Neutrophil (primary cell): ENCODE measurements at regions not wholly inside any gene's neighbourhood (a gene's known extent, or its start where the extent isn't known, plus 50 kb on each side); places are given as distances from the start of the nearest gene placed in this dataset.

Experiments used
- H3K27ac ChIP-seq: fragments of 200-600 bp; sonication (generic); 2 replicates; pipeline ENCODE4 v1.5.1; 2016; ENCODE audit warnings: mild to moderate bottlenecking, moderate library complexity
- H3K27me3 ChIP-seq: fragments of 200-600 bp; sonication (generic); 2 replicates; pipeline ENCODE4 v1.6.0; 2016; ENCODE audit warnings: mild to moderate bottlenecking
- H3K36me3 ChIP-seq: fragments of 200-600 bp; sonication (generic); 2 replicates; pipeline ENCODE4 v1.5.1; 2017
- H3K4me1 ChIP-seq, 2 experiments: fragments of 200-600 bp in 1 of 2; sonication (generic) in 1 of 2; 1 replicate in 1 of 2; 2 replicates in 1 of 2; pipeline versions ENCODE4 v1.5.1 to v1.6.1; 2013 to 2016; ENCODE audit warnings: low read depth in 1 of 2, low read length in 1 of 2, mild to moderate bottlenecking in 1 of 2, moderate library complexity in 1 of 2; ENCODE audit not compliant: control insufficient read depth in 1 of 2, insufficient read depth in 1 of 2
- H3K4me3 ChIP-seq, 2 experiments: fragments of 200-600 bp in 1 of 2; sonication (generic) in 1 of 2; 1 replicate in 1 of 2; 2 replicates in 1 of 2; pipeline ENCODE4 v1.5.1; 2013 to 2016; ENCODE audit warnings: low read depth in 1 of 2, low read length in 1 of 2, mild to moderate bottlenecking in 1 of 2, moderate library complexity in 1 of 2
- H3K9me3 ChIP-seq: fragments of 200-600 bp; sonication (generic); 2 replicates; pipeline ENCODE4 v1.5.1; 2016
- TF ChIP-seq, protein P1 (sequence below): fragments of 200-600 bp; sonication (generic); IDR thresholded peaks from 2 replicates; pipeline ENCODE4 v1.5.1; 2016; ENCODE audit warnings: antibody characterized with exemption

DNA sequence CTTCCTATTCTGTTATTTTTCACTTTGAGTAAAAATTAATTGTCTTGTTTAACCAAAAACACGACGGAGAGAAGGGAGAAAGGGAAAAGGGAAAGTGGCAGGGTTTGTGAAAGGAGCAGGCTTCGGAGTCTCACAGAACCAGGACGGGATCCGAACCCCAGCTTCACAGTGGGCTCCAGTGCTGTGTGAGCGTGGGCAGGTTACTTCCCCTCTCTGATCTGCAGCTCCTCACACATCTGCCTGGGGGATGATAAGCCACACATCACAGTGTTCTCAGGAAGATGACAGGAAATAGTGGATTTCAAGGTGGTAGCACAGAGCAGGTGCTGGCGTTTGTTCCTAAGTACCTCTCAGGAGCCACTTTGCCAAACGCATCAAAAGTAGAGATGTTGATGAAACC lies 94.2 kb upstream of the GPR26 start:
- Histone ChIP-seq H3K9me3 (no peaks in the 10 kb centered on the region), H3K4me3 (no peak overlapping the region), H3K36me3 (no peaks in the 10 kb centered on the region), H3K27me3 (peaks cover 57% of the 10 kb centered on the region), H3K27ac (no peak overlapping the region), H3K4me1 (no peaks in the 10 kb centered on the region)
- TF ChIP-seq, protein P1, sequence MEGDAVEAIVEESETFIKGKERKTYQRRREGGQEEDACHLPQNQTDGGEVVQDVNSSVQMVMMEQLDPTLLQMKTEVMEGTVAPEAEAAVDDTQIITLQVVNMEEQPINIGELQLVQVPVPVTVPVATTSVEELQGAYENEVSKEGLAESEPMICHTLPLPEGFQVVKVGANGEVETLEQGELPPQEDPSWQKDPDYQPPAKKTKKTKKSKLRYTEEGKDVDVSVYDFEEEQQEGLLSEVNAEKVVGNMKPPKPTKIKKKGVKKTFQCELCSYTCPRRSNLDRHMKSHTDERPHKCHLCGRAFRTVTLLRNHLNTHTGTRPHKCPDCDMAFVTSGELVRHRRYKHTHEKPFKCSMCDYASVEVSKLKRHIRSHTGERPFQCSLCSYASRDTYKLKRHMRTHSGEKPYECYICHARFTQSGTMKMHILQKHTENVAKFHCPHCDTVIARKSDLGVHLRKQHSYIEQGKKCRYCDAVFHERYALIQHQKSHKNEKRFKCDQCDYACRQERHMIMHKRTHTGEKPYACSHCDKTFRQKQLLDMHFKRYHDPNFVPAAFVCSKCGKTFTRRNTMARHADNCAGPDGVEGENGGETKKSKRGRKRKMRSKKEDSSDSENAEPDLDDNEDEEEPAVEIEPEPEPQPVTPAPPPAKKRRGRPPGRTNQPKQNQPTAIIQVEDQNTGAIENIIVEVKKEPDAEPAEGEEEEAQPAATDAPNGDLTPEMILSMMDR = no peak

DNA sequence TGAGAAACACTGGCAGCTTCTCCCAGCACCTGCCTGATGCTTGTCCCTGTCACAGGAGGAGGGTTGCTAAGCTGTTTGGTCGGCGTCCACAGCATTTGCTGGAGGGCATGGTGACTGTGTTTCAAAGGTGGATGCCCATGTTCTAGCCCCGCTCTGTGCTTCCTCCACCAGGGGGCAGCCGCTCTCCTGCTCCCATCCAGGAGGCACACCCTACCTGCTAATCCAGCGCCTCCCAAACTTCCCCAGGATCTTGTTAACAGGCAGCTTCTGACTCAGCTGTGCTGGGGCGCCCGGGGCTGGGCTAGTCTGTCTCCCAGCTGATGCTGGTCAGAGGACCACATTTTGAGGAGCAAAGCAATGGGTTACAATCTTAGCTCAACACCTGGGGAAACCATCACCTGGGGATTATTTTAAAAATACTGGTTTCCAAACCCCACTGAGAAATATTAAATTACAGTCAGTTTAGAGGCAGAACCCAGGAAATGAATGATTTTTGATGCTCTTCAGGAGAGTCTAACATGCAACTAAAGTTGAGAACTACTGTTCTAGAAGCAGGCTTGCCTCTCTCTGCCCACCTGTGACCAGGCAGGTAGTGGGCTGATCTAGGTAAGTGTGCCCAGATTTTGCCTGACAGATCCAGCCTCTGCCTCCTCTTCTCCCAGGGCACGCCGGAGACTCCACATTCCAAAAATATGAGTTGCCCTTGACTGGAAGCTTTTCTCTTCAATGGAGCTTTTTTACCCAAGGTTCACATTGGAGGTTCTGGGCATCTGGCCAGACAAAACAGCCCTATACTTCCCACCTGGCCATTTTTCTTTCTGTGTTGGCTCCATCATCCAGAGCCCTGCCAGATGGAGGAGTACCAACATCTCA lies 92.7 kb upstream of the GPR26 start:
- Histone ChIP-seq H3K27me3 (peaks cover 58% of the 10 kb centered on the region), H3K4me3 (no peak overlapping the region), H3K9me3 (no peaks in the 10 kb centered on the region), H3K36me3 (no peaks in the 10 kb centered on the region), H3K4me1 (no peaks in the 10 kb centered on the region), H3K27ac (no peak overlapping the region)
- TF ChIP-seq, protein P1 = no peak

DNA sequence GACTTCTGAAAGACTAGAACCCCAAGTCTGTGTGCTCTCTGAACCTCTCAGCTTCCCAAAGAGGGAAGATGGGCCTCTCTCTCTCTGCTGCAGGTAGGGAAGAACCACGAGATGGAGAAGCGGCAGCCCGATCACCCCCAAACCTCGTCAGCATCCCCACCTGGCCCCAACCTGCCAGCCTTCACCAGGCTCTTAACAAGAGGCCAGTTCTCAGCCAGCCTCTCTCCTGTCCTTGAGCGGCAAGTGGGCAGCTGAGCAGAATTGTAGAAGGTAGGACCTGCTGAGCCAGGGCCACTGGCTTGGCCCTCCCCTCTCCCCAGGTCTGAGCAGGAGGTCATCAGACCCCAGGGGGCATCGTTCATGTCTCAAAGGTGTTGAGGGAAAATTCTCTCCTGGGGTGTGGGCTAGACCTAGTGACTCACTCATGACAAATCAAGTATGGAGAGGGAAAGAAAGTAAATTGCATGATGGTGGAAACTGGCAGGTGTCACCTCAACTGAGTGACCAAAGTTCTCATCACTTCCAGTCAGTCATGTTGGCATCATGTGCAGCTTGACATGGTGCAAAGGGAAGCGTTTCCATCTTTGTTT lies 92.0 kb upstream of the GPR26 start:
- TF ChIP-seq, protein P1 = no peak
- Histone ChIP-seq H3K9me3 (no peaks in the 10 kb centered on the region), H3K4me3 (no peak overlapping the region), H3K27me3 (peaks cover 59% of the 10 kb centered on the region), H3K4me1 (no peaks in the 10 kb centered on the region), H3K27ac (no peak overlapping the region), H3K36me3 (no peaks in the 10 kb centered on the region)

DNA sequence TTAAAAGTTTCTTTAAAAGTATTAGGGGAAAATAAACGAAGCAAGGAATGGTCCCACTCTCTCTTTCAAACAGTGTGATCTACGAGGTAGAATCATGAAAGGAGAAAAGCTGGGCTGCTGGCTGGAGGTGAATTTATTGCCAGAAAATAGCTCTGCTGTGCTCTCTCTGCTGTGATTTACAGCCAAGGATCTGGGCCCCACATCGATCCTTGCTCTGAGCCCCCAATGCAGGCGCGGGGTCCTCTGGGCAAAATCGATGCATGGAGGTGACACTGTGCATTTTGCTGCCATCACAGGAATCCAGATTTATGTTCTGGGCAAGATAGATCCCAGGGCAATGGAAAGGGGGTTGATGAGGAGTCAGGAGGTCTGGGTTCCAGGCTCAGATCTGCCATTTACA lies 91.0 kb upstream of the GPR26 start:
- Histone ChIP-seq H3K9me3 (no peaks in the 10 kb centered on the region), H3K27me3 (peaks cover 61% of the 10 kb centered on the region), H3K4me3 (no peak overlapping the region), H3K36me3 (no peaks in the 10 kb centered on the region), H3K4me1 (no peaks in the 10 kb centered on the region), H3K27ac (no peak overlapping the region)
- TF ChIP-seq, protein P1 = no peak

DNA sequence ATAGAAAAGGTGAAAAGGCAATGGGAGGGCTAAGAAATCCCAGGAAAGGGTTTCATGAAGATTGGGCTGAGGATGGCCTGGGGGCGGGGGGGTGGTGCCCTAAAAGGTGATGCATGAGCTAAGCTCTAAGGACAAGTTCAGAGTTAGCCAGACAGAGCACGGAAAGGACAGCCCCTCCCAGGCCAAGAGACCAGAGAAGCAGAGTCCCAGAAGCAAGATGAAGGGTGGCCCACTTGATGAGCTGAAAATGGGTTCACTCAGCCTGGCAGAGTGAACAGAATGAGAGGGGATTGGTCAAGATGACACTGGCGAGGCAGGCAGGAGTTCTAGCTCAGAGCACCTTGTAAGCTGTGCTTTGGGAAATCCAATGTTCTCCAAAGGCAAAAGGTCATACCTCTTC lies 89.4 kb upstream of the GPR26 start:
- Histone ChIP-seq H3K4me1 (no peaks in the 10 kb centered on the region), H3K27ac (no peak overlapping the region), H3K27me3 (peaks cover 45% of the 10 kb centered on the region), H3K9me3 (no peaks in the 10 kb centered on the region), H3K36me3 (no peaks in the 10 kb centered on the region), H3K4me3 (no peak overlapping the region)
- TF ChIP-seq, protein P1 = no peak
